ENCODE measurements at regions not wholly inside any gene's neighbourhood (a gene's known extent, or its start where the extent isn't known, plus 50 kb on each side); places are given as distances from the start of the nearest gene placed in this dataset.
"Not testable (repeated sequence)": the region's sequence is repeated elsewhere in the genome, so short reads cannot be mapped to it uniquely, and the experiment has no call there.

DNA sequence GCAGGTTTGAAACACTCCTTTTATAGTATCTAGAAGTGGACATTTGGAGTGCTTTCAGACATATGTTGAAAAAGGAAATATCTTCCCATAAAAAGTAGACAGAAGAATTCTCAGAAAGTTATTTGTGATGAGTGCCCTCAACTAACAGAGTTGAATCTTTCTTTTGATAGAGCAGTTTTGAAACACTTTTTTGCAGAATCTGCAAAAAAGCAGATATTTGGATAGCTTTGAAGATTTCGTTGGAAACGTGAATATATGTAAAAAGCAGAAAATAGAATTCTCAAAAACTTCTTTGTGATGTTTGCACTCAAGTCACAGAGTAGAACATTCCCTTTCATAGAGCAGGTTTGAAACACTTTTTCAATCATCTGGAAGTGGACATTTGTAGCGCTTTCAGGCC, 676.4 kb upstream of the ZNF337 start:
- DNase-seq, result not testable (repeated sequence)

DNA sequence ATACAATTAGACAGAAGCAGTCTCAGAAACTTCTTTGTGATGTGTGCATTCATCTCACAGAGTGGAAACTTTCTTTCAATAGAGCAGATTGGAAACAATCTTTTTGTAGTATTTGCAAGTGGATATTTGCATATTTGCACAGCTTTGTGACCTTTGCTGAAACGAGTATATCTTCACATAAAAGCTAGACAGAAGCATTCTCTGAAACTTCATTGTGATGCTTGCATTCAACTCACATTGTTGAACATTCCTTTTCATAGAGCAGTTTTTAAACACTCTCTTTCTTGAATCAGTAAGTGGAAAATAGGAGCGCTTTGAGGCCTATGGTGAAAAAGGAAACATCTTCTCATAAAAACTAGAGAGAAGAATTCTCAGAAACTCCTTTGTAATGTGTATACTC, 657.9 kb upstream of the ZNF337 start:
- no peak for DNase-seq

DNA sequence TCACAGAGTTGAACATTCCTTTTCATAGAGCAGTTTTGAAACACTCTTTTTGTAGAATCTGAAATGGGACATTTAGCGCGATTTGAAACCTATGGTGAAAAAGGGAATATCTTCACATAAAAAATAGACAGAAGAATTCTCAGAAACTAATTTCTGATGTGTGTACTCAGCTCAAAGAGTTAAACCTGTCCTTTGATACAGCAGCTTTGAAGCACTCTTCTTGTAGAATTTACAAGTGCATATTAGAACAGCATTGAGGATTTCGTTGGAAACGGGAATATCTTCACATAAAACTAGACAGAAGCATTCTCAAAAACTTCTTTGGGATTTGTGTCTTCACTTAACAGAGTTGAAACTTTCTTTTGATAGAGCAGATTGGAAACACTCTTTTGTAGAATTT, 650.7 kb upstream of the ZNF337 start:
- DNase-seq, result no peak

DNA sequence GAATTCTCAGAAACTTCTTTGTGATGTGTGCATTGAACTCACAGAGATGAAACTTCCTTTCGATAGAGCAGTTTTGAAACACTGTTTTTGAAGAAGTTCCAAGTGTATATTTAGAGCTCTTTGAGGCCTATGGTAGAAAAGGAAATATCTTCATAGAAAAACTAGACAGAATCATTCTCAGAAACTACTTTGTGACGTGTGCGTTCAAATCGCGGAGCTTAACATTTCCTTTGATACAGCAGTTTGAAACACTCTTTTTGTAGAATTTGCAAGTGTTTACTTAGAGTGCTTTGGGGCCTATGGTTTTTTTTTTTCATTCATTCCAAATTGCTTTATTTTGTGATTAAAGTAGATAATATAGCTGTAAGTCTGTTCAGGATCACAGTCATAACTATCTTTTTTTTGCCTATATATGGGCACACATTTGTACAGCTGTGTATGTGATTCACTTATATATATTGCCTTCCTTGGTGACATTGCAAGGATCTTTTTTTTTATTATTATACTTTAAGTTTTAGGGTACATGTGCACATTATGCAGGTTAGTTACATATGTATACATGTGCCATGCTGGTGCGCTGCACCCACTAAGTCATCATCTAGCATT, 643.9 kb upstream of the ZNF337 start:
- DNase-seq, result not testable (repeated sequence)

DNA sequence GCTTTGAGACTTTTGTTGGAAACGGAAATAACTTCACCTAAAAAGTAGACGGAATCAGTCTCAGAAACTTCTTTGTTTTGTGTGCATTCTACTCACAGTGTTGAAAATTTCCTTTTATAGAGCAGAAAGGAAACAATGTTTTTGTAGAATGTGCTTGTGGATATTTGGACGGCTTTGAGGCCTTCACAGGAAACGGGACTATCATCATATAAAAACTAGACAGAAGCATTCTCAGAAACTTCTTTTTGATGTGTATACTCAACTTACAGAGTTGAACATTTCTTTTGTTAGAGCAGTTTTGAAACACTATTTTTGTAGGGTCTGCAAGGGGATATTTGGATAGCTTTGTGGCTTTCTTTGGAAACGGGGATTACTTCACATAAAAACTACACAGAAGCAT, 627.5 kb upstream of the ZNF337 start:
- no peak for DNase-seq

DNA sequence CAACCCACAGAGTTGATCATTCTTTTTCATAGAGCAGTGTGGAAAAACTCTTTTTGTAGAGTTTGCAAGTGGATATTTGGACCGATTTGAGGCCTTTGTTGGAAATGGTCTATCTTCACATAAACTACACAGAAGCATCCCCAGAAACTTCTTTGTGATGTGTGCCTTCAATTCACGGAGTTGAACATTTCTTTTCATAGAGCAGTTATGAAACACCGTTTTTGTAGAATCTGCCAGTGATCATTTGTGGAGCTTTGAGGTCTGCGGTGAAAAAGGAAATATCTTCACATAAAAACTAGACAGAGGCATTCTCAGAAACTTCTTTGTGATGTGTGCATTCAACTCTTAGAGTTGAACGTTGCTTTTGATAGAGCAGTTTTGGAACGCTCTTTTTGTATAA, 618.4 kb upstream of the ZNF337 start:
- DNase-seq, result no peak

DNA sequence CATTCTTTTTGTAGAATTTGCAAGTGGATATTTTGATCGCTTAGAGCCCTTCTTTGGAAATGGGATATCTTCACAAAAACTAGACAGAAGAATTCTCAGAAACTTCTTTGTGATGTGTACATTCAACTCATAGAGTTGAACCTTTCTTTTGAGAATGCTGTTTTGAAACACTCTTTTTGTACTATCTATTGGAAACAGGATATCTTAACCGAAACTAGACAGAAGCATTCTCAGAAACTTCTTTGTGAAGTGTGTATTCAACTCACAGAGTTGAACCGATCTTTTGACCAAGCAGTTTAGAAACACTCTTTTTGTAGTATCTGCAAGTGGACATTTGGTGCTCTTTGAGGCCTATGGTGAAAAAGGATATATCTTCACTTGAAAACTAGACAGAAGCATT, 613.1 kb upstream of the ZNF337 start:
- DNase-seq, result not testable (repeated sequence)

DNA sequence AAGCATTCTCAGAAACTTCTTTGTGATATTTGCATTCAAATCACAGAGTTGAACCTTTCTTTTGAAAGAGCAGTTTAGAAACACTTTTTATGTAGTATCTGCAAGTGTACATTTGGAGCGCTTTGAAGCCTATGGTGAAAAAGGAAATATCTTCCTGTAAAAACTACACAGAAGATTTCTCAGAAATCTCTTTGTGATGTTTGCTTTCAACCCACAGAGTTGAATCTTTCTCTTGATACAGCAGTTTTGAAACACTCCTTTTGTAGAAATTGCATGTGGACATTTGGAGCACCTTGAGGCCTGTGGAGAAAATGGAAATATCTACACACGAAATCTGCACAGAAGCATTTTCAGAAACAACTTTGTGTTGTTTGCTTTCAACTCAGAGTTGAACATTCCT, 612.3 kb upstream of the ZNF337 start:
- no peak for DNase-seq

DNA sequence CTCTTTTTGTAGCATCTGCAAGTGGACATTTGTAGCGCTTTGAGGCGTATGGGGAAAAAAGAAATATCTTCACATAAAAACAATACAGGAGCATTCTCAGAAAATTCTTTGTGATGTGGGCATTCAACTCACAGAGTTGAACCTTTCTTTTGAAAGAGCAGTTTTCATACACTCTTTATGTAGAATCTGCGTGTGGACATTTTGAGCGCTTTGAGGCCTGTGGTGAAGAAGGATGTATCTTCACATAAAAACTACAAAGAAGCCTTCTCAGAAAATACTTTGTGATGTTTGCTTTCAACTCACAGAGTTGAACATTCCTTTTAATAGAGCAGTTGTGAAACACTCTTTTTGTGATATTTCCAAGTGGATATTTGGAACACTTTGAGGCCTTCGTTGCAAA, 598.4 kb upstream of the ZNF337 start:
- DNase-seq, result no peak

DNA sequence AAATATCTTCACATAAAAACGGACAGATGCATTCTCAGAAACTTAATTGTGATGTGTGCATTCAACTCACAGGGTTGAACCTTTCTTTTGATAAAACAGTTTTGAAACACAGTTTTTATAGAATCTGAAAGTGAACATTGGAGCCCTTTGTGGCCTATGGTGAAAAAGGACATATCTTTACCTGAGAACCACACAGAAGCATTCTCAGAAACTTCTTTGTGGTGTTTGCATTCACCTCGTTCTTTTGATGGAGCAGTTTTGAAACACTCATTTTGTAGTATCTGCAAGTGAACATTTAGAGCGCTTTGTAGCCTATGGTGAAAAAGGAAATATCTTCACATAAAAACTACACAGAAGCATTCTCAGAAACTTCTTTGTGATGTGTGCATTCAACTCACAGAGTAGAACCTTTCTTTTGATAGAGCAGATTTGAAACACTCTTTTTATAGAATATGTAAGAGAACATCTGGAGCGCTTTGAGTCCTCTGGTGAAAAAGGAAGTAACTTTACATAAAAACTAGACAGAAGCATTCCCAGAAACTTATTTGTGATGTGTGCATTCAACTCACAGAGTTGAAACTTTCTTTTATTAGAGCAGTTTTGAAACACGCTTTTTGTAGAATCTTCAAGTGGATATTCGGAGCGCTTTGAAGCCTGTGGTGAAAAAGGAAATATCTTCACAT, 591.9 kb upstream of the ZNF337 start:
- DNase-seq, result not testable (repeated sequence)

DNA sequence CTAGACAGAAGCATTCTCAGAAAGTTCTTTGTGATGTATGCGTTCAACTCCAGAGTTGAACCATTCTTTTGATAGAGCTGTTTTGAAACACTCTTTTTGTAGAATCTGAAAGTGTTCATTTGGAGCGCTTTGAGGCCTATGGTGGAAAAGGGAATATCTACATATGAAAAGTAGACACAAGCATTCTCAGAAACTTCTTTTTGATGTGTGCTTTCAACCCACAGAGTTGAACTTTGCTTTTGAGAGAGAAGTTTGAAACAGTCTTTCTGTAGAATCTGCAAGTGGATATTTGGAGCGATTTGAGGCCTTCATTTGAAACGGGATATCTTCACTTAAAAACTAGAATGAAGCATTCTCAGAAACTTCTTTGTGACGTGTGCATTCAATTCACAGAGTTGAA, 582.6 kb upstream of the ZNF337 start:
- no peak for DNase-seq

DNA sequence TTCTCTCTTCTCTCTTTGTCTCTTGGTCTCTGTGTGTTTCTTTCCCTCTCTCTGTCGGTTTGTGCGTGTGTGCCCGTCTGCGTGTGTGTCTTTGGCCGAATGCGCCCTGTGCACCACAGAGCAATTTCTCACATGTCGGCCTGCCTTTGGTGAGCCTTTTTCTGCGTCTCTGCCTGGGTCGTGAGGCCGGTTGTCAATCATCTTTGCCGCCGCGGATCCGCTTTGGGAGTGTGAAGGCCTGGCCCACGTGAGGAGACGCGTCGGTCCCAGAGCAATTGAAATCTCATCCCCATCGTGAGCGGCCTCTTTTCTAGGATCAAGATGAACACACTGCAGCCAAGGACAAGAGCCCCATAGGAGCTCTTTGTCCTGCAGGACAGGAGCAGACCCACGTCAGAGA, 580.7 kb upstream of the ZNF337 start:
- DNase-seq, result no peak

DNA sequence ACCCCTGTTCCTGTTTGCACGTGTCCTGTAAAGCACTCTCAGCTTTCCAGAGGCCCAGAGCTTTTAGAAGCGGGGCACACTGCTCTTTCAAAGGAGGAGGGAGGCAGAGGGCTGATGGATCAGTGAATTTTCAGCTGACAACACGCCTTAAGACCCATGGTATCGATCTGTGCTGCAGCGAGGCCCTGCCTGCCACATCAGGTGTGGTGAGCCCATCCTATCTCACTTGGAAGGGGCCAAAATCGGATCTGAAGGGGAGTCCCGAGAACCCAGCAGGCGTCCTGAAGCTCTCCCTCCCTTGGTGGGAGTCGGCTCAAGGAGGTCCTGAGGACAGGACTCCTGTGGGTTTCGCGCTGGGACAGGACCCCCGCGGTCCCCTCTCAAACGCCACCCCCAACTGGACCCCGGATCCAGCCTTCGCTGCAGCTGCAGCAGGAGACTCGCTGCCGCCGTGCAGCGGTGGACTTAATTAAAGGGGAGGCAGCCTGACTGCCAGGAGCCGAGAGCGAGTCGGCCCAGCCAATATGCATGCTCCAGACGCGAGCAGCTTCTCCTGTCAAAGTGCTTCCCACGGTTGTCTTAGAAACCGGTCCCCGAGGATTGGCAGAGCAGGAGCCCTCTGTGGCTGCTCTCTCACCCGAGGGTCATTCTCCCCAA, 580.0 kb upstream of the ZNF337 start:
- peak; percentile 2 for DNase-seq

DNA sequence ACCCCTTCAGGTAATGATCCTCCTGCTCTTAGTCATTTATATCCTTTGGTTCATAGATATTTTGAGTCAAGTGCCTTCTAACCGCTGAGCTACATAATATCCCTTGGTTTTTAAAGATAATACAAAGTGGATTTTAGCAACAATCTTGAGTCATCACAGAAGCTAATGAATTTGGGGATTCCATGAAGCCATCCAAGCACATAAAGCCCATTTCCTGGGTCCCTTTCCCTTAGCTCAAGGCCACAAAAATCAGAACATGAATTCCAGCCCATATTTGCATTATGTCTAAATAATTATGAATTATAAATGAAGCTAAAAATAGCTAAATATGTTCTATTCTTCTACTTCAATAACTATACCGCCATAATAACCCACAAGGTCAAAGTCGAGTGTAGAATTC, 572.1 kb upstream of the ZNF337 start:
- DNase-seq, result not testable (repeated sequence)

DNA sequence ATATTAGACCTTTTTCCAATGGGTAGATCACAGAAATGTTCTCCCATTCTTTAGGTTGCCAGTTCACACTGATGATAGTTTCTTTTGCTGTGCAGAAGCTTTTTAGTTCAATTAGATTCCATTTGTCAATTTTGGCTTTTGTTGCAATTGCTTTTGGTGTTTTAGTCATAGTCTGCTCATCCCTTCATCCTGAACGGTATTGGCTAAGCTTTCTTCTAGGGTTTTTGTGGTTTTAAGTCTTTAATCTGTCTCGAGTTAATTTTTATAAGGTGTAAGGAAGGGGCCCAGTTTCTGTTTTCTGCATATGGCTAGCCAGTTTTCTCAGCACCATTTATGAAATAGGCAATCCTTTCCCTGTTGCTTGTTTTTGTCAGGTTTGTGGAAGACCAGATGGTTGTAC, 564.3 kb upstream of the ZNF337 start:
- DNase-seq, result not testable (repeated sequence)

DNA sequence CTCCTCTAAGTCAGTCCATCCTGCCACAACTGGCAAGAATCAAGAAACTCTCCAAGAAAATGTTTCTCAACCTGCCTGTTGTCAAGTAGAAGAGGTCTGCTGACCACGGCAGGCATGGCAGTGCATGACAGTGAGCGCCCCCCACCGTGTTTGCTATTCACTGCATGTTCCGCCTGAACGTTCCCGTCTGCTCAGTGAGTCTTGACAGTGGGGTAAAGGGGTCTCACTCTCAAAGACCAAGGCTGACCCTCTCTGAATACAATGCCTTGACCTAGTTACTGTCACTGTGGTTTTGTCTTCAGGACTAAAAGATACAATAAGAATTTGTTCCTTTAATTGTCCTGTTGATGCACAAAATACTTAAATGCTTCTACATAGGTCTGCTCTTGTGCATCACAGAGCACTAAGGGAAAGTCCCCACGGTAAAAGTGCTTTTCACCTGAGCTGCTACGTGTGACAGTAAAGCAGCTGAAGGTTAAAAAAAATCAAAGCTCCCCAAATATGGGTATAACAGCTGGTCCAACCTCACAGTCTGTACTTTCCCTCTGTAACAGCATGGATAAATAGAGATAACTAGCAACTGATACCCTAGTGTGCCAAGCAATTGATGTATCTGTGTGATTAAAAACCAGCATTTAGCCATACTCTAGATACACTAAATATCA, 555.8 kb upstream of the ZNF337 start:
- DNase-seq, result not testable (repeated sequence)

DNA sequence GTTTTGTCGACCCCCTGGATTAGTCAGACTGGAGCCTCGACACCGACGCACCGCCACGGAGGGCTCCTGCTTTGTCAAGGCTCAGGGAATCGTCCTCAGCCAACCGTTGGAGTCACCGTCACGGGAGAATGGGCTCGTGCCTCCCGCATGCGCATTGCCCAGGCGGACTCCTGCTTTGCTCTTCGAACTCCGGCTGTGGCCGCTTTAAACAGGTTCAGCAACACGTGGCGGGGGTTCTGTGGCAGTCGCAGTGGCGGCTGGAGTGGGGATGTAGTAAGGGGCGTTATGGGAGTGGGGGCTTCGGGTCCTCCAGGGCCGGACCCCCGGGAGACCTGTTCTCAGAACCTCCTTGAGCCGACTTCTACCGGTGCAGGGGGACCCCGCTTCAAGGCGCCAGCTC, 554.7 kb upstream of the ZNF337 start:
- not testable (repeated sequence) for DNase-seq

DNA sequence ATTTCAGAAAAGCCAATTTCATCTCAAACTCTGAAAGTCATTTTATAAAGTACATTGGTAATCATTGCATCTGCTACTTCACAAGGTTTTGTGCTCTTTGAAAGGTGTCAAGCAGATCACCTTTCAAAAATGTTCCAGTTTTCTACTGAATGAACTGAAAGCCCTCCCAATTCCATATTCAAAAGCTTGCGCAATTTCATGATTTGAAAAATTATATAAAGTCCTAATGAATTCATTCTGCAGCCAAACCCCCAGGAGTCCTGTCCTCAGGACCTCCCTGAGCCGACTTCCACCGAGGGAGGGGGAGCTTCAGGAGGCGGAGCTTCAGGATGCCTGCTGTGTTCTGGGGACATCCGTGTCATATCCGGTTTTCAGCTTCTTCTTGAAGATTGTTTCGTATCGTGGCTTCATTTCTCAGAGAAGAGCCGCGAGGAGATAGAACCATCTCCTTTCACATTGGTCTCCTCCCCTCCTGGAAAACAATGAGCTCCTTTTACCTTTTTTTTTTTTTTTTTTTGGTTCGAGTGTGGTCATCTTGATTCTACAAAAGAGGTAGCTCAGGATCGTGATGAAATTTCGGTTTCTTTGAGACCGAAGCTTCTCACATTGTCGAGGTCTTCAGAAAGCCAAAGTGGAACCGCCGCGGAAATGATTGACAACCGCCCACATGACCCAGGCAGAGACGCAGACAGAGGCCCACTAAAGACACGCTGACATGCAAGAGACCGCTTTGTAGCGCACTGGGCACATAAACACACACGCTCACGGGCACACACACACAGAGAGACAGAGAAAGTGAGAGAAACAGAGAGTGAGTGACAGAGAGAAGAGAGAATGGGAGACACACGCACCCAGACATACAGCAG, 553.8 kb upstream of the ZNF337 start:
- DNase-seq, result peak; percentile 1

DNA sequence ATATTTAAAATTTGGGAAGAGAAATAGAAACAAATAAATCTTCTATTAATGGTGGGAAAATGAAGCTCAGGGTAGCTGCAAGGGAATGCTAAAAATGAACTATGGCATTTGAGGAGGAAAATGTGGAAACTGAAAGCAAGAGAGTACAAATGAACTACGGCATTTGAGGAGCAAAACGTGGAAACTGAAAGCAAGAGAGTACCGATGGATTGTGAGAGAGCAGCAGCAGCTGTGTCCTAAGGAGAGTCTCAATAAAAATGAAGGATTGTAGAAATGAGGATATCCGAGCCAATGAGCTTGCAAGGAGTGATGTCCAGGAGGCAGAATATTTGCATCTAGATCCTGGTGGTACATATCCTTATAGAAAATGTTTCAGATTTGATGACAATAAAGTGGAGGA, 547.1 kb upstream of the ZNF337 start:
- no peak for DNase-seq

DNA sequence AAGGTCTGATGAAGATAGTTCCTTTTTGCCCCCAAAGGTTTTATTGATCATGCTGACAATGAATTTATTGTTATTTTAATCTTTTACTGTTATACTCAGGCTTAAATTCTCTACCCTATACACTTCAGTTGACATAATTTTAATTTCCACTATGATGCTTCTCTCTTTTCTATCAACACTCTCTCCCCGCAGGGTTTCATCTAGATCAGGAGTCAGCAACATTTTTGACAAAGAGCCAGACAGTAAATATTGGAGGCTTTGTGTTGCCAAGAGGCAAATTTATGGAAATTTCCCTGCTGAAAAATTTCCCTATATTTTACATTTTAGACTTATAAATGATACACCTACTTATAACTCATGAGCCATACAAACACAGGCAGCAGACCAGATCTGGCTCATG, 524.0 kb upstream of the ZNF337 start:
- not testable (repeated sequence) for DNase-seq

DNA sequence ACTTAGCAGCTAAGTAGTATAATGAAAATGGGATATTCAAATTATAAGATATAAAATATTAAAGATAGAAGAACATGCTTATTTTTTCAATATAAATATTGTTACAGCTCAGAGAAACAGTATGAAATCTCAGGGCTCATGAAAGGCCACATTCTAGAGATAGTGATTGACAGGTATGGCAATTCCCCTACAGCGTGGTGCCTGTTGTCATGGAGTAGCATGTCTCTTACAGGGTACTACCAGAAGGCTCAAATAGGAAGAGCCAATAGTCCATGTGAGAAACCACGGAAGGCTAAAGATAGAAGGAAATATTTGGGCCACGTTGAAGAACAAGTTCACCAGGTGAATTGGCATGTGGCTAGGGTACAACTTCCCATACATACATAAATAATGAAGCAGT, 522.9 kb upstream of the ZNF337 start:
- DNase-seq, result not testable (repeated sequence)

DNA sequence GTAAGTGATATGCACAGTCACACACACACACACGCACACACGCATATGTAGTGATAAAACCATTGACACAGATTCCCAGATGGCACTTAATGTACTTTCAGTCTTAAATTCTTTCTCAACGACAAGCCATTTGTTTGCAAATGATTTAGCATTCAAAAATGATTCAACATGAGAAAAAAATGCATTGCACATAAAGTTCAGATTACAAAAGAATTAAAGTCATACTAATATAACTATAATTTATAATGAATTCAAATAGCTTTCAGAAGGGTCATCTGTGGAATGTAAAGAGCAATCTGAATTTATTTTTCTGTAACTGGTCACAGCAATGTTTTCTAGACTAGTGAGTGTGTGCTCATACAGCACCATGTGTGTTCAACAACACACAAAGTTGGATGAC, 521.6 kb upstream of the ZNF337 start:
- DNase-seq, result no peak

DNA sequence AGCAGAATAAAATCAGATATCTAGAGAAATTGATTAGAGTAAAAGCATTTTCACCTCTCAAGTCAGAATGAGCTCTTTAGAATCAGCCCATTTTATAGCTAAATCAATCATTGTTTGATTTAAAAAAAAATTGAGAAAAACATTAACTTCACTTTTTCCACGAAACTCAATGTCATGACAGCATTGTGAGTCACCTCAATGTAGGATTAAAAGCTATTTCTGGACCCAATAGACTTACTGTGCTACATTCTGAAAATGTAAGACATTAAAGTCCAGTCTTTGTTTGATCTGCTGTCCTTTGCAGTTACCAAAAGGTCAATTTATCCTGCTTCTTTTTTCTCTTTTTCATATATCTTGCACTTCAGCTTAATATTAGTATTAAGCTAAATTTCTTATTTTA, 519.4 kb upstream of the ZNF337 start:
- DNase-seq, result no peak
